ENCODE measurements at regions not wholly inside any gene's neighbourhood (a gene's known extent, or its start where the extent isn't known, plus 50 kb on each side); places are given as distances from the start of the nearest gene placed in this dataset.

- RAD21 ChIA-PET (ENCODE audit: unreplicated experiment): no interaction called here
- SMC1A ChIA-PET (ENCODE audit: uncharacterized antibody, unreplicated experiment): no interaction called here
- Histone ChIP-seq H3K9me3 (replicated peaks; ENCODE audit: control insufficient read depth, insufficient read depth, low read length) (no peaks in the 10 kb centered on the region; the same call in 1 of the 3 replicates), H3K27me3 (replicated peaks in 1 of 2; ENCODE audit: control insufficient read depth in 2 of 2, insufficient read depth in 2 of 2, low read length in 1 of 2) (peaks cover 0 to 3% of the 10 kb centered on the region in 2 experiments; a peak in 1 of 4 replicates), H3K9ac (ENCODE audit: control insufficient read depth, insufficient read depth, low read length) (no peak overlapping the region), H3K4me1 (ENCODE audit: control insufficient read depth, insufficient read depth, low read length) (no peaks in the 10 kb centered on the region), H3K4me2 (ENCODE audit: control insufficient read depth, insufficient read depth) (no peak overlapping the region), H3K27ac (ENCODE audit: control insufficient read depth, insufficient read depth) (no peak overlapping the region), H3K79me2 (ENCODE audit: control insufficient read depth, insufficient read depth, low read length) (no peaks in the 10 kb centered on the region), H3K36me3 (ENCODE audit: control insufficient read depth in 2 of 2, insufficient read depth in 2 of 2, low read length in 1 of 2) (no peaks in the 10 kb centered on the region), H4K20me1 (ENCODE audit: control insufficient read depth, insufficient read depth) (no peaks in the 10 kb centered on the region), H2AFZ (ENCODE audit: control insufficient read depth, low read depth, low read length) (no peak overlapping the region), H3K4me3 (no peak overlapping the region)
- no peak for FAIRE-seq
- no peak for DNase-seq (ENCODE audit: low read depth, low spot score)
- 3% methylated on average over 3 of the region's 3 CpGs for whole genome bisulfite sequencing (ENCODE audit: insufficient coverage, insufficient replicate concordance, low lambda C conversion rate, missing lambda C conversion rate)
- in situ Hi-C loops (cut with MboI) (no loop called here), intact Hi-C loops (cut with micrococcal nuclease; ENCODE audit: unreplicated experiment) (no loop called here)
- CTCF ChIA-PET: no interaction called here
- TF ChIP-seq ZSCAN29 (IDR thresholded peaks at IDR 0.05) (no peak), IKZF1 (conservative IDR thresholded peaks at IDR 0.05) (no peak), EGR1 (IDR thresholded peaks at IDR 0.05; ENCODE audit: borderline replicate concordance in 1 of 2, low read depth in 2 of 2, low read length in 2 of 2) (no peak), TAF1 (IDR thresholded peaks at IDR 0.05; ENCODE audit: borderline replicate concordance, low read depth, low read length) (no peak), FOXK2 (IDR thresholded peaks at IDR 0.05) (no peak), JUND (IDR thresholded peaks at IDR 0.05; ENCODE audit: low read depth, low read length) (no peak), PAX5 (IDR thresholded peaks at IDR 0.05; ENCODE audit: borderline replicate concordance, low read depth, low read length) (no peak), NFIC (IDR thresholded peaks at IDR 0.05; ENCODE audit: low read depth, low read length) (no peak), HCFC1 (IDR thresholded peaks at IDR 0.05; ENCODE audit: low read length) (no peak), RCOR1 (conservative IDR thresholded peaks at IDR 0.05; ENCODE audit: low read depth, low read length) (no peak), PAX8 (IDR thresholded peaks at IDR 0.05) (no peak), NBN (IDR thresholded peaks at IDR 0.05) (no peak)
- TF ChIP-seq, protein P1, sequence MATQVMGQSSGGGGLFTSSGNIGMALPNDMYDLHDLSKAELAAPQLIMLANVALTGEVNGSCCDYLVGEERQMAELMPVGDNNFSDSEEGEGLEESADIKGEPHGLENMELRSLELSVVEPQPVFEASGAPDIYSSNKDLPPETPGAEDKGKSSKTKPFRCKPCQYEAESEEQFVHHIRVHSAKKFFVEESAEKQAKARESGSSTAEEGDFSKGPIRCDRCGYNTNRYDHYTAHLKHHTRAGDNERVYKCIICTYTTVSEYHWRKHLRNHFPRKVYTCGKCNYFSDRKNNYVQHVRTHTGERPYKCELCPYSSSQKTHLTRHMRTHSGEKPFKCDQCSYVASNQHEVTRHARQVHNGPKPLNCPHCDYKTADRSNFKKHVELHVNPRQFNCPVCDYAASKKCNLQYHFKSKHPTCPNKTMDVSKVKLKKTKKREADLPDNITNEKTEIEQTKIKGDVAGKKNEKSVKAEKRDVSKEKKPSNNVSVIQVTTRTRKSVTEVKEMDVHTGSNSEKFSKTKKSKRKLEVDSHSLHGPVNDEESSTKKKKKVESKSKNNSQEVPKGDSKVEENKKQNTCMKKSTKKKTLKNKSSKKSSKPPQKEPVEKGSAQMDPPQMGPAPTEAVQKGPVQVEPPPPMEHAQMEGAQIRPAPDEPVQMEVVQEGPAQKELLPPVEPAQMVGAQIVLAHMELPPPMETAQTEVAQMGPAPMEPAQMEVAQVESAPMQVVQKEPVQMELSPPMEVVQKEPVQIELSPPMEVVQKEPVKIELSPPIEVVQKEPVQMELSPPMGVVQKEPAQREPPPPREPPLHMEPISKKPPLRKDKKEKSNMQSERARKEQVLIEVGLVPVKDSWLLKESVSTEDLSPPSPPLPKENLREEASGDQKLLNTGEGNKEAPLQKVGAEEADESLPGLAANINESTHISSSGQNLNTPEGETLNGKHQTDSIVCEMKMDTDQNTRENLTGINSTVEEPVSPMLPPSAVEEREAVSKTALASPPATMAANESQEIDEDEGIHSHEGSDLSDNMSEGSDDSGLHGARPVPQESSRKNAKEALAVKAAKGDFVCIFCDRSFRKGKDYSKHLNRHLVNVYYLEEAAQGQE (IDR thresholded peaks at IDR 0.05; ENCODE audit: low read depth, low read length): no peak
- TF ChIP-seq, protein P2, sequence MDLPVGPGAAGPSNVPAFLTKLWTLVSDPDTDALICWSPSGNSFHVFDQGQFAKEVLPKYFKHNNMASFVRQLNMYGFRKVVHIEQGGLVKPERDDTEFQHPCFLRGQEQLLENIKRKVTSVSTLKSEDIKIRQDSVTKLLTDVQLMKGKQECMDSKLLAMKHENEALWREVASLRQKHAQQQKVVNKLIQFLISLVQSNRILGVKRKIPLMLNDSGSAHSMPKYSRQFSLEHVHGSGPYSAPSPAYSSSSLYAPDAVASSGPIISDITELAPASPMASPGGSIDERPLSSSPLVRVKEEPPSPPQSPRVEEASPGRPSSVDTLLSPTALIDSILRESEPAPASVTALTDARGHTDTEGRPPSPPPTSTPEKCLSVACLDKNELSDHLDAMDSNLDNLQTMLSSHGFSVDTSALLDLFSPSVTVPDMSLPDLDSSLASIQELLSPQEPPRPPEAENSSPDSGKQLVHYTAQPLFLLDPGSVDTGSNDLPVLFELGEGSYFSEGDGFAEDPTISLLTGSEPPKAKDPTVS (IDR thresholded peaks at IDR 0.05; ENCODE audit: low read depth, low read length): no peak
- POLR2A ChIA-PET: interaction anchor here (0.5 kb wide), 1 partner anchor 599 kb away, joined by 3 read pairs; no protein-coding TSS in a partner anchor
- no TSS peak for BruUV-seq (replicated peaks)
- no peak for ATAC-seq
These were observed 151.0 kb upstream of the KRAS start for GRCh38 chr12:25401547-25402345.
